GM18499 (cell line): ENCODE measurements at regions not wholly inside any gene's neighbourhood (a gene's known extent, or its start where the extent isn't known, plus 50 kb on each side); places are given as distances from the start of the nearest gene placed in this dataset.
"Not testable (repeated sequence)": the region's sequence is repeated elsewhere in the genome, so short reads cannot be mapped to it uniquely, and the experiment has no call there.

Experiments used
- ATAC-seq: cut with Tn5 transposase; IDR thresholded peaks from one replicate; pipeline ENCODE4 v1.9.1; 2021; ENCODE audit warnings: moderate number of reproducible peaks; ENCODE audit not compliant: insufficient read depth, unreplicated experiment

DNA sequence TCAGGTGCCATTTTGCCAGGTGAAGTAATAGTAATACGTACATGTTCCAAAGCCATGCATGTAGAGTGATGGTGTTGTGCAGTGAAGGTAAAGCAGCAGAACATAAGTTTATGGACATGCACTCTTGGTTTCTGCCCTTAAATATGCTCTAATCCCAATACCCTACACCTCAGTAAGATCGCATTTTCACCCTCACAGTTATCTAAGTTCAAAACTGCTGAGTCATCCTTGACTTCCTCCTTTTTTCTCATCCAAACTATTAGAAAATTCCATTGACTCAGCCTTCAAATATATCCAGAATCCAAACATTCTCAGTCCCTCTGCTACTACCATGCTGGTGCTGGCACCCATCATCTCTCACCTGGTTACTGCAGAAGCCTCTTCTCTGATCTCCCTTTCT, 652.9 kb upstream of the IGFBP7 start:
- no peak for ATAC-seq

DNA sequence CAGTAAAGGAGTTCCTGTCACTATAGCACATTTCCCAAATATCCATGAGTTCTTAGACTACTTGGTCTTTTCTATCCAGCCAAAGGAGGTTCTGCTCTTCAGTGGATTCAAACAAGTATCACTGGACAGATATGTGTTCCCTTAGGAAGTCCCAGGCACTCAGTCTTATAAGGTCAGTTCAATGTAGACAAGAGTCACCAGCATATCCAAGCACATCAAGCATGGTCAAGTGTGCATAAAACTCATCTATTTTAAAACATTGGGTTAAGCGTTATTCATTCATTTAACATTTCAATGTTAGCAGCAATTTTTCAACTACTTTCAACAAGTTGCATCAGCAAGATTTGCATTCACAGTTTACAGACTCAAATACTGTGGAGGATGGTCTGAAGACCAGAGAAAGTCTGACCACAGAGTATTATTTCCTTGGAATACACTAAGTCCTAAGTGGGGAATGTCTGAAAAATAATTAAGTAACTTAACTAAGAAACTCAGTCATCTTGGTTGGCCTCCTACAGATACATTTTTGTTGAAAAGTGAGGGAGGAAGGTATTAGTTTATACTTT, 630.5 kb upstream of the IGFBP7 start:
- ATAC-seq: no peak

DNA sequence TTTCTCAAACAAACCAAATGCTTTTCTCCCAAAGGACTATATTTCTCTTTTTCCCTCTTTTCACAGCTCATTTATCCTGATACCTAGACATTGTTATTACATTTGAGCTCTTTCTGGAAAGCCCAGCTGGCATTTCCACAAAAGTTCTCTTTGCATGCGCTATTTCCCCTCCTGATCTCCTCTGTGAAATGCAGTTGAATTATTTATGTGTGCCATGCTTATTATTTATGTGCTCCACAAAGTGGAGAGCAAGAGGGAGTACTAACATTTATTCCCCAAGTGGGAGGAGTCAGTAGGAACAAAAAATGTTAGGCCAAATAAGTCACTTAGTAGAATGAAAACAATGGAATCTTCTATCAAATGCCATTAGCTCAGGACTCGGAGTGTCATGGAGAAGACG, 626.6 kb upstream of the IGFBP7 start:
- ATAC-seq: no peak

DNA sequence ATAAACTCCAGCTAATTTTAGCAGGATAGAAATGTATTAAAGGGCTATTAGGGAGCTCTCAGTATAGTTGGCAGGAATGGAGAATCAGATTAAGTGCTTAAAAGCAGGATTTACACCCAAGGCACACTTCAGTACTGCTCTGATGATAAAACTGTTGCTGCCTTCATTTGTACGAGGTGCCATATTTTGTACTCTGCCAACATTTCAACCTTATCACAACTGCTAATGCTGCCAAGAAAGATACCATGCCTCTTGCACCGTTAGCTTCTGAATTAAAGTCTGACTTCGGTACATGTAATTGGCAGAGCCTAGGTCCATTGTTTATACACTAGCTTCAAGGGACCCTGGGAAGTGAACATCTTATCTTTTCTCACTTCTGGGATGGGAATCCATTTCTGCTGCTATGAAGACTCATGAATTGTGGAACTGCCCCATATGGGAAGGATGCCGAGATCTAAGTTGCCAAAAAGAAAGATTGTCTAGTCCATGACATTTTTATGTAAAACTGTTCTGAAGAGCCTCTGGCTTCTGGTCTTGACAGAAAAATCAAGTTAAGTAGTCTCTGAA, 624.0 kb upstream of the IGFBP7 start:
- ATAC-seq: no peak

GRCh38 chr4:57729775-57730570, 619.8 kb upstream of the IGFBP7 start:
- ATAC-seq: not testable (repeated sequence)

GRCh38 chr4:57726154-57726553, 616.0 kb upstream of the IGFBP7 start:
- ATAC-seq: no peak

- no peak for ATAC-seq
These were observed 609.3 kb upstream of the IGFBP7 start for GRCh38 chr4:57719456-57719855.

DNA sequence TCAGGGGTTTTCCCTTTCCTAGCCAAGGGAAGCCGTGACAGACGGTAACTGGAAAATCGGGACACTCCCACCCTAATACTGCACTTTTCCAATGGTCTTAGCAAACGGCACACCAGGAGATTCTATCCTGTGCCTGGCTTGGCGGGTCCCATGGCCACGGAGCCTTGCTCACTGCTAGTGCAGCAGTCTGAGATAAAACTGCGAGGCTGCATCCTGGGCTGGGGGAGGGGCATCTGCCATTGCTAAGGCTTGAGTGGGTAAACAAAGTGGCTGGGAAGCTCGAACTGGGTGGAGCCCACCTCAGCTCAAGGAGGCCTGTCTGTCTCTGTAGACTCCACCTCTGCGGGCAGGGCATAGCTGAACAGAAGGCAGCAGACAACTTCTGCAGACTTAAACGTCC, 604.1 kb upstream of the IGFBP7 start:
- ATAC-seq: not testable (repeated sequence)

GRCh38 chr4:57710053-57710452, 599.9 kb upstream of the IGFBP7 start:
- no peak for ATAC-seq

GRCh38 chr4:57691370-57691769, 581.2 kb upstream of the IGFBP7 start:
- ATAC-seq: no peak

DNA sequence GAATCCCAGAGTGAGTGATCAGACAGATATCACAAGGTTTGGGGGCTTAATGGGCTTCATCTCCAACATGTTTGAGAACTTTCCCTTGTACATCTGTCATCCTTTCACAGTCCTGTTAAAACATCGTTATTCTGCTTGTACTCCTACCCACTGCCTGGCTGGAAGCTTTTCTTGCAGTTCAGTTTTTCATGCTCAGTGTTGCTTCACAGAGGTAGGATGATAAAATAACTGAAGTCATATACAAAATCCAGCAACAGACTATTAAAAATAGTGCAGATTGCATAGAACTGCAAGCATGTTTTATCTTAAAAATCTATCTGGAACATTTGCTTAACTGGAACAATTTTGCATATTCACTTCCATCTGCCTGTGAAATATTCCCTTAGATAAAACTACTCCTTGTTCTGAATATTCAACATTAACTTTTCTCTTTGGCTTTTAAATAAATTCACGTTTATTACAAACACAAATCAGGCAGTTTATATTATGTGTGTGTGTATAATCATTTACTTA, 579.6 kb upstream of the IGFBP7 start:
- ATAC-seq: no peak

DNA sequence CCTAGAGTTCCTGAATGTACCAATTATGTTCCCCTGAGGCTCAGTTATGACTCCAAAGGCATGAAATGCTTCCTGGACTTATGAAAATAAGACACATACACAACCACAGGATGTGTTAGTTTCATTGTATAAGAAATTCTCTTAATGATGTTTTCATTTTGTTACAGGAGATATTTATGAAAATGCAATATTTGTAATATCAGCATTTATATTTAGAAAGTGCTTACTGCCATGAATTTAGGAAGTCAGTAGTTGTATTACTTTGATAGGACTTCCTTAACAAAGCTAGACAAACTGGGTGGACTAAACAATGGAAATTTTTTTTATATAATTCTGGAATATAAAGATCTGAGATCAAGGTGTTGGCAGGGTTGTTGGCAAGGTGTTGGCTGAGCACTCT, 572.1 kb upstream of the IGFBP7 start:
- no peak for ATAC-seq

DNA sequence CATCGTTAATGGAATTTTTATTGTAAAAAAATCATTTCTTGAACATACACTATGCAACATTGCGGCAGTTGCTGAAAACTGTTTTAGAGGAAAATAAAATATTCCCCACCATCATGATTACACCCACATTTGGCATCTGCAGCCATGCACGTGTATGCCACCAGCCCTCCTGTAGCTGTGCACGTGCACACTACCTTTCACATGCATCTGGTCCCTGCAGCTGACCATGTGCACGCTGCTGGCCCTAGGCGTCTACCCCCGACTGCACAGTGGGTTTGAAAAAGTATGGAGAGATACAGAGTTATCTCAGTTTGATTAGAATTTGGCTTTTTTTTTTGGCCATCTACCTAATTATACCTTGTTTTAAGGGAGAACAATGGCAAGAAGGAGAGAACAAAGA, 569.8 kb upstream of the IGFBP7 start:
- ATAC-seq: no peak

DNA sequence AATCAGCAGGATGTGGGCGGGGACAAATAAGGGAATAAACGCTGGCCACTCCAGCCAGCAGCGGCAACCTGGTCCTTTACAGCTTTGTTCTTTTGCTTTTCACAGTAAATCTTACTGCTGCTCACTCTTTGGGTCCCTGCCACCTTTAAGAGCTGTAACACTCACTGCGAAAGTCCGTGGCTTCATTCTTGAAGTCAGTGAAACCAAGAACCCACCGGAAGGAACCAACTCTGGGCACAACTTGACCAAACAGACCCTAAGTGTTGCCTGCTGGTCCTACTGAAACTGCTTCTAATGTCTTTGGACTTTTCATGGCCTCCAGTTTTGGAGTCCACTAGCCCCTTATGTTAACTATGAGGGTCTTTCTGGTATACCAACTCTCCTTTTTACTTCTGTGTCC, 566.2 kb upstream of the IGFBP7 start:
- ATAC-seq: no peak

DNA sequence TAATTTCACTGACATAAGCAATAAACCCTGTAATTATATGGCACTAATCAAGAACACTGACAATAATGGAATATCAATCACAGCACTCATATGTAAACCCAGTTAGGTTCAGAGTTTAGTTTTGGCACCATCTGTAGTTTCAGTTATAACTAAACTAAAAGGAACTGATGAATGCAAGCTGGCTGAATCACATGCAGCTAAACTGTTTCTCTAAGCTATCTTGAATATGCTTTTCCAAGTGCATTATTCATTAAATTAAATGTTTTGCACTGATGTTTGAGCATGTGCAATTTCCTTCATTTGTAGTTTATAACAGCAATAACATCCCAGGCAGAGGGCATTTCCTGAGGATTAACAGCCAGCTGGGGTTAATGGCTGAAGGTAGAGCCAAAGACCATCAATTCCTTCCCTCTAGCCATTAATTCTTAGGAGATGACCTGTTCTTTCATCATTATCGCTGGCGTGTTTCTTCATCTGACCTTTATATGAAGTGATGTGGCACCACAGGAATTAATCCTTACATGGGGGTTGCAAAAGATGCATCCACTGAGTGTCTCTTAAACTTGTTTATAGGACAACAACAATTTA, 562.8 kb upstream of the IGFBP7 start:
- ATAC-seq: no peak

DNA sequence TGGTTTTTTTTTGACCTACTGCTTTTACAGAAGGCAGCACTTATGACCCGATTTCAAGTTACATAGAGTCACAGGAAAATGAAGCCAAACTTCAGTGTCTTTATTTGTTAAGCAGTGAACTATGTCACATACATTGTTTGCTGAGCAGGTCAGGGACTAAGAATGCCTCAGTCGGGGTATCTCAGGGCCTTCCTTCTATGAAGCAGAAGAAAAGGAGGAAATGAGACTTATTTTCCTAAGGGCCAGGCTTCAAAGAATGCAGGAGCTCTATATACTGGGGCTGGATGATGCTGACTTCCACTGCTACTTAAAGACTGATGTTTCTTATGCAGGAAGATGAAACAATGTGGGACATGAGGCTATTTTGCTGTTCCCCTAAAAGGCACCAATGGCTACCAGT, 558.4 kb upstream of the IGFBP7 start:
- no peak for ATAC-seq

- ATAC-seq: no peak
These were observed 555.6 kb upstream of the IGFBP7 start for GRCh38 chr4:57665806-57666205.

GRCh38 chr4:57661517-57662090, 551.4 kb upstream of the IGFBP7 start:
- ATAC-seq: no peak

DNA sequence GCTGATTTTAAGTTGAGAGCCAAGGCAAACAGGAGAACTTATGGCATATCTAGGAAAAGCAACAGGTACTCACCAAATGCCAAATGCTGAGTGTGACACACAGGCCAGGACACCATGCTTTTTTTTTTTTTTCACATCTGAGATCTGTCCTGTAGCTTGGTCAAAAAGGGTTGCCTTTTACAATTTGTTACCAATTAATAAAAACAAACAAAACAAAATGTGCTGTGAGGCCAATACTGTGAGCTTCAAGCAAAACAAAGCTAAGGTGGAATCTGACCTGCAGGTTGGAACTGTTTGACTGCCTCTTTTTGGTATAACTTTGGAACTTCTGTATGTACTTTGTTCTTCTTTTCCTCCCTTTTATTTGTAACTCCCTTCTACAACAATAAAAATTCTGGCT, 548.5 kb upstream of the IGFBP7 start:
- no peak for ATAC-seq

DNA sequence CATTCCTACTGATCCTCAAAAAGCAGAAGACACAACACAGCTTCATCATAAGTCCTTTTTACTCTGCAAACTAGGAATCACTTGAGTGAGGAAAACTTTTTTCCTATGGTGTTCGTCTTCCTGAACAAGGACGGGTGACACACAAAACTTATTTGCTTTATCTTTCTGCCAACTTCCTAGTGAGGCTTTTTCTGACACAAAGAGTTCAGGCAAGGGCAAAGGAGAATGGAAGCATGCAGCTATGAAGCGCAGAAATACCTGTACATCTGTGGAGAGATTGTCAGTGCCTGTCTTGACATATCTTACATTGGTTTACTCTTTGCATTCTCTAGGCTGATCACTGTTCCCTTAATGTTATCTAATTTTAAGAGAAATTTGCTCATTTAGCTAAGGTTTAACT, 548.0 kb upstream of the IGFBP7 start:
- ATAC-seq: no peak

GRCh38 chr4:57655342-57655741, 545.2 kb upstream of the IGFBP7 start:
- ATAC-seq: no peak
